Panc1 (cell line): ENCODE measurements at regions not wholly inside any gene's neighbourhood (a gene's known extent, or its start where the extent isn't known, plus 50 kb on each side); places are given as distances from the start of the nearest gene placed in this dataset.

Experiments
- ATAC-seq: fragments of 200-7000 bp; cut with Tn5 transposase; 2 replicates; pipeline ENCODE4 v1.9.1; 2020; ENCODE audit warnings: mild to moderate bottlenecking, moderate library complexity
- BruUV-seq: library from RNA; stranded (reverse); fragments of 400-500 nt; replicated peaks from 2 replicates; lab custom pipeline; 2021; lab: Mats Ljungman, UMichigan
- CTCF ChIA-PET: fragments of 300-600 bp; sonication (Branson Sonifier 250); formaldehyde crosslinking; loops from one replicate; lab custom pipeline; 2022; ENCODE audit warnings: antibody characterized with exemption; lab: Charles Lee
- POLR2A ChIA-PET: fragments of 300-600 bp; sonication (Branson Sonifier 250); formaldehyde crosslinking; loops from one replicate; lab custom pipeline; 2022; ENCODE audit warnings: antibody characterized with exemption; lab: Charles Lee
- DNase-seq: peaks from one replicate; pipeline ENCODE4 v3.0.0-alpha.2; 2010; ENCODE audit warnings: low read depth, low spot score
- H3K27ac ChIP-seq: 2 replicates; pipeline ENCODE4 v1.5.1; 2011; ENCODE audit warnings: mild to moderate bottlenecking, low read length, inconsistent platforms
- H3K27me3 ChIP-seq: fragments of 200-500 bp; sonication (Bioruptor generic); 2 replicates; pipeline ENCODE4 v1.6.0; 2014; ENCODE audit warnings: low read length, inconsistent platforms; ENCODE audit not compliant: control insufficient read depth, insufficient read depth
- H3K36me3 ChIP-seq: fragments of 200-500 bp; sonication (Bioruptor generic); 2 replicates; pipeline ENCODE4 v1.5.1; 2014; ENCODE audit warnings: inconsistent platforms, mild to moderate bottlenecking, low read length, moderate library complexity; ENCODE audit not compliant: control insufficient read depth, insufficient read depth
- H3K4me1 ChIP-seq: 2 replicates; pipeline ENCODE4 v1.5.1; 2011; ENCODE audit warnings: inconsistent platforms, mild to moderate bottlenecking, low read length, moderate library complexity; ENCODE audit not compliant: control insufficient read depth, insufficient read depth
- H3K4me3 ChIP-seq, 2 experiments: 2 replicates each; pipeline ENCODE4 v1.5.1; 2011 to 2012; ENCODE audit warnings: low read depth in 2 of 2, low read length in 2 of 2, mild to moderate bottlenecking in 2 of 2, inconsistent platforms in 1 of 2, moderate library complexity in 1 of 2
- H3K9me3 ChIP-seq: fragments of 200-500 bp; sonication (Bioruptor generic); 2 replicates; pipeline ENCODE4 v1.5.1; 2014; ENCODE audit warnings: low read depth, mild to moderate bottlenecking, inconsistent platforms, low read length, moderate library complexity; ENCODE audit not compliant: control insufficient read depth, insufficient read depth
- POLR2AphosphoS5 ChIP-seq: IDR thresholded peaks from 2 replicates; pipeline ENCODE4 v1.6.1; 2012; ENCODE audit warnings: mild to moderate bottlenecking, low read depth, low read length, moderate library complexity
- SIN3A ChIP-seq: IDR thresholded peaks from 2 replicates; pipeline ENCODE4 v1.6.1; 2012; ENCODE audit warnings: low read depth, mild to moderate bottlenecking, low read length, moderate library complexity, borderline replicate concordance; ENCODE audit not compliant: insufficient read depth
- TCF7L2 ChIP-seq: IDR thresholded peaks from 2 replicates; pipeline ENCODE4 v1.6.1; 2011; ENCODE audit warnings: mild to moderate bottlenecking, low read depth, low read length, inconsistent platforms
- in situ Hi-C: cut with HindIII; loops from 2 replicates; pipeline ENCODE4 v1.10.0; 2016; ENCODE audit warnings: low sequenced_read_pairs, low pct_unique_long_range_greater_than_20kb
- intact Hi-C: fragments of 100-400 bp; cut with micrococcal nuclease; formaldehyde crosslinking; loops from one replicate; pipeline ENCODE4 v1.10.0; 2022; ENCODE audit not compliant: unreplicated experiment
- TF ChIP-seq, protein P1 (sequence below), 2 experiments: IDR thresholded peaks; 2 replicates each; pipeline ENCODE4 v1.6.1; 2011 to 2012; ENCODE audit warnings: low read depth in 2 of 2, control low read depth in 1 of 2, low read length in 1 of 2, mild to moderate bottlenecking in 1 of 2, moderate library complexity in 1 of 2; ENCODE audit not compliant: insufficient read depth in 1 of 2
- TF ChIP-seq, protein P2 (sequence below): fragments of 450-650 bp; IDR thresholded peaks from 2 replicates; pipeline ENCODE4 v1.5.1; 2017; ENCODE audit warnings: mild to moderate bottlenecking

DNA sequence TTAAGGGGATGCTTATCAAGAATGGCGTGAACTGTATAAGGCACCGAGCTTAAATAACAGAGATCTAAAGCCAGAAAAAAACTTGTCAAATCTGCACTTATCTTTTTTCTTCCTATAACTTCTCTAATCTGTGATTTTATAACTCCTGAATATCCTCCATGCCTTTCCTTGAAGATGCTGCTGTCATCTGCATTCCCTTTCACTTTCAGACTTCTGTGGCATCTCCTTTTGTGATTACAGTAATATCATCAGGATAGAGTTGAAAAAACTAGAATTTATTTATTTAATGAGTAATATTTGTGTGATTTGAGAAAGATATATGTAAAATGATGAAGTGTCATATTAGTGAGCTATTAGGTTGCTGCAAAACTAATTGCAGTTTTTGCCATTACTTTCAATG, 357.8 kb upstream of the PTBP2 start:
- intact Hi-C loops (no loop called here), in situ Hi-C loops (no loop called here)
- Histone ChIP-seq H3K27ac (no peak overlapping the region), H3K4me1 (peaks cover 5% of the 10 kb centered on the region; the same call in 1 of the 2 replicates), H3K36me3 (no peaks in the 10 kb centered on the region), H3K9me3 (no peaks in the 10 kb centered on the region), H3K4me3 (no peak overlapping the region), H3K27me3 (no peaks in the 10 kb centered on the region)
- BruUV-seq: no TSS peak
- no peak for TF ChIP-seq TCF7L2
- no peak for TF ChIP-seq SIN3A
- TF ChIP-seq, protein P1, sequence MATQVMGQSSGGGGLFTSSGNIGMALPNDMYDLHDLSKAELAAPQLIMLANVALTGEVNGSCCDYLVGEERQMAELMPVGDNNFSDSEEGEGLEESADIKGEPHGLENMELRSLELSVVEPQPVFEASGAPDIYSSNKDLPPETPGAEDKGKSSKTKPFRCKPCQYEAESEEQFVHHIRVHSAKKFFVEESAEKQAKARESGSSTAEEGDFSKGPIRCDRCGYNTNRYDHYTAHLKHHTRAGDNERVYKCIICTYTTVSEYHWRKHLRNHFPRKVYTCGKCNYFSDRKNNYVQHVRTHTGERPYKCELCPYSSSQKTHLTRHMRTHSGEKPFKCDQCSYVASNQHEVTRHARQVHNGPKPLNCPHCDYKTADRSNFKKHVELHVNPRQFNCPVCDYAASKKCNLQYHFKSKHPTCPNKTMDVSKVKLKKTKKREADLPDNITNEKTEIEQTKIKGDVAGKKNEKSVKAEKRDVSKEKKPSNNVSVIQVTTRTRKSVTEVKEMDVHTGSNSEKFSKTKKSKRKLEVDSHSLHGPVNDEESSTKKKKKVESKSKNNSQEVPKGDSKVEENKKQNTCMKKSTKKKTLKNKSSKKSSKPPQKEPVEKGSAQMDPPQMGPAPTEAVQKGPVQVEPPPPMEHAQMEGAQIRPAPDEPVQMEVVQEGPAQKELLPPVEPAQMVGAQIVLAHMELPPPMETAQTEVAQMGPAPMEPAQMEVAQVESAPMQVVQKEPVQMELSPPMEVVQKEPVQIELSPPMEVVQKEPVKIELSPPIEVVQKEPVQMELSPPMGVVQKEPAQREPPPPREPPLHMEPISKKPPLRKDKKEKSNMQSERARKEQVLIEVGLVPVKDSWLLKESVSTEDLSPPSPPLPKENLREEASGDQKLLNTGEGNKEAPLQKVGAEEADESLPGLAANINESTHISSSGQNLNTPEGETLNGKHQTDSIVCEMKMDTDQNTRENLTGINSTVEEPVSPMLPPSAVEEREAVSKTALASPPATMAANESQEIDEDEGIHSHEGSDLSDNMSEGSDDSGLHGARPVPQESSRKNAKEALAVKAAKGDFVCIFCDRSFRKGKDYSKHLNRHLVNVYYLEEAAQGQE (IDR thresholded peaks at IDR 0.05; ENCODE audit: insufficient read depth in 1 of 2, low read depth in 2 of 2, low read length in 1 of 2): no peak
- no peak for TF ChIP-seq POLR2AphosphoS5
- TF ChIP-seq, protein P2, sequence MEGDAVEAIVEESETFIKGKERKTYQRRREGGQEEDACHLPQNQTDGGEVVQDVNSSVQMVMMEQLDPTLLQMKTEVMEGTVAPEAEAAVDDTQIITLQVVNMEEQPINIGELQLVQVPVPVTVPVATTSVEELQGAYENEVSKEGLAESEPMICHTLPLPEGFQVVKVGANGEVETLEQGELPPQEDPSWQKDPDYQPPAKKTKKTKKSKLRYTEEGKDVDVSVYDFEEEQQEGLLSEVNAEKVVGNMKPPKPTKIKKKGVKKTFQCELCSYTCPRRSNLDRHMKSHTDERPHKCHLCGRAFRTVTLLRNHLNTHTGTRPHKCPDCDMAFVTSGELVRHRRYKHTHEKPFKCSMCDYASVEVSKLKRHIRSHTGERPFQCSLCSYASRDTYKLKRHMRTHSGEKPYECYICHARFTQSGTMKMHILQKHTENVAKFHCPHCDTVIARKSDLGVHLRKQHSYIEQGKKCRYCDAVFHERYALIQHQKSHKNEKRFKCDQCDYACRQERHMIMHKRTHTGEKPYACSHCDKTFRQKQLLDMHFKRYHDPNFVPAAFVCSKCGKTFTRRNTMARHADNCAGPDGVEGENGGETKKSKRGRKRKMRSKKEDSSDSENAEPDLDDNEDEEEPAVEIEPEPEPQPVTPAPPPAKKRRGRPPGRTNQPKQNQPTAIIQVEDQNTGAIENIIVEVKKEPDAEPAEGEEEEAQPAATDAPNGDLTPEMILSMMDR: no peak
- CTCF ChIA-PET: no interaction called here
- DNase-seq (no peak), ATAC-seq (no peak)
- POLR2A ChIA-PET: no interaction called here

DNA sequence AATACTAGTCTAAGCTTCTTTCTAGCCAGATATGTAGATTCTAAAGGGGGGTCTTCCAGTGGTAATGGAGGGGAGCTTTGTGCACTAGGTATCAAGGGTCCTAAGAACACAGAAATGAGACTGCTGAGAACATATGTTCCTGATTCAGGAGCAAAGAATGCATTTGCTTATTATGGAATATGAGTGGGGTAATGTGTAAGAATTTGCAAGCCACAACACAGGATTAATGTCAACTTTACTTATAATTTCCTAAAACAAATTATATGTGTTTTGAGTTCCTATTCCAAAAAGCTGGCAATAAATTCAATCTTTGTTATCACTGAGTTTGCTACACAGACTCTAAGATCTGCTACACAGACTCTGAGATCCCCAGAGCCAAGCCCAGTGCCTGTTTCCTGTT, 357.0 kb upstream of the PTBP2 start:
- no TSS peak for BruUV-seq
- ATAC-seq (no peak), DNase-seq (no peak)
- Histone ChIP-seq H3K4me1 (peaks cover 5% of the 10 kb centered on the region; the same call in 1 of the 2 replicates), H3K27ac (no peak overlapping the region), H3K9me3 (no peaks in the 10 kb centered on the region), H3K27me3 (no peaks in the 10 kb centered on the region), H3K4me3 (no peak overlapping the region), H3K36me3 (no peaks in the 10 kb centered on the region)
- in situ Hi-C loops: no loop called here
- ChIA-PET CTCF (interaction anchor here (0.5 kb wide), 1 partner anchor 599 kb away, joined by 5 read pairs; no protein-coding TSS in a partner anchor), POLR2A (no interaction called here)
- intact Hi-C loops: no loop called here
- TF ChIP-seq, protein P1 (IDR thresholded peaks at IDR 0.05; ENCODE audit: insufficient read depth in 1 of 2, low read depth in 2 of 2, low read length in 1 of 2): no peak
- TF ChIP-seq TCF7L2 (no peak), POLR2AphosphoS5 (no peak), SIN3A (no peak)
- TF ChIP-seq, protein P2: no peak
